OCI-LY1 (cell line): ENCODE measurements at regions not wholly inside any gene's neighbourhood (a gene's known extent, or its start where the extent isn't known, plus 50 kb on each side); places are given as distances from the start of the nearest gene placed in this dataset.

Experiments used
- EZH2 ChIP-seq: fragments of 200-600 bp; sonication (generic), shearing (Covaris generic); IDR thresholded peaks from 2 replicates; pipeline ENCODE4 v1.8.0; 2017; ENCODE audit warnings: borderline replicate concordance, mixed run types, mild to moderate bottlenecking, antibody characterized with exemption, low read length, moderate library complexity, mixed read lengths
- TF ChIP-seq, protein P1 (sequence below): fragments of 200-600 bp; sonication (generic), shearing (Covaris generic); IDR thresholded peaks from 2 replicates; pipeline ENCODE4 v1.5.1; 2017; ENCODE audit warnings: mild to moderate bottlenecking, antibody characterized with exemption, low read length, moderate library complexity, mixed read lengths

- TF ChIP-seq, protein P1, sequence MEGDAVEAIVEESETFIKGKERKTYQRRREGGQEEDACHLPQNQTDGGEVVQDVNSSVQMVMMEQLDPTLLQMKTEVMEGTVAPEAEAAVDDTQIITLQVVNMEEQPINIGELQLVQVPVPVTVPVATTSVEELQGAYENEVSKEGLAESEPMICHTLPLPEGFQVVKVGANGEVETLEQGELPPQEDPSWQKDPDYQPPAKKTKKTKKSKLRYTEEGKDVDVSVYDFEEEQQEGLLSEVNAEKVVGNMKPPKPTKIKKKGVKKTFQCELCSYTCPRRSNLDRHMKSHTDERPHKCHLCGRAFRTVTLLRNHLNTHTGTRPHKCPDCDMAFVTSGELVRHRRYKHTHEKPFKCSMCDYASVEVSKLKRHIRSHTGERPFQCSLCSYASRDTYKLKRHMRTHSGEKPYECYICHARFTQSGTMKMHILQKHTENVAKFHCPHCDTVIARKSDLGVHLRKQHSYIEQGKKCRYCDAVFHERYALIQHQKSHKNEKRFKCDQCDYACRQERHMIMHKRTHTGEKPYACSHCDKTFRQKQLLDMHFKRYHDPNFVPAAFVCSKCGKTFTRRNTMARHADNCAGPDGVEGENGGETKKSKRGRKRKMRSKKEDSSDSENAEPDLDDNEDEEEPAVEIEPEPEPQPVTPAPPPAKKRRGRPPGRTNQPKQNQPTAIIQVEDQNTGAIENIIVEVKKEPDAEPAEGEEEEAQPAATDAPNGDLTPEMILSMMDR: no peak
- no peak for TF ChIP-seq EZH2
Observed at GRCh38 chrX:22944945-22945344, 54.8 kb upstream of the DDX53 start.
